CD14-positive monocyte (primary cell): ENCODE measurements at regions not wholly inside any gene's neighbourhood (a gene's known extent, or its start where the extent isn't known, plus 50 kb on each side); places are given as distances from the start of the nearest gene placed in this dataset.

Source experiments
- DNase-seq, 3 donors: peaks; one replicate each; pipeline ENCODE4 v3.0.0-alpha.2; 2011 to 2022
- H2AFZ ChIP-seq: 2 replicates; pipeline ENCODE4 v1.6.0; 2012; ENCODE audit warnings: mild to moderate bottlenecking, low read depth, low read length, inconsistent platforms; ENCODE audit not compliant: insufficient read depth, poor library complexity, severe bottlenecking
- H3K27ac ChIP-seq, 2 donors: 1 replicate in 1 of 2; 2 replicates in 1 of 2; pipeline ENCODE4 v1.5.1; 2012 to 2013; ENCODE audit warnings: low read length in 2 of 2, control low read depth in 1 of 2, inconsistent platforms in 1 of 2, low read depth in 1 of 2, mild to moderate bottlenecking in 1 of 2
- H3K27me3 ChIP-seq, 2 donors: one replicate each; pipeline versions ENCODE4 v1.6.0 to v1.6.1; 2011 to 2013; ENCODE audit warnings: low read length in 2 of 2; ENCODE audit not compliant: control insufficient read depth in 2 of 2, insufficient read depth in 2 of 2
- H3K36me3 ChIP-seq, 2 donors: replicated peaks in 1 of 2; 1 replicate in 1 of 2; 2 replicates in 1 of 2; pipeline versions ENCODE4 v1.5.1 to v1.6.1; 2012 to 2013; ENCODE audit warnings: low read length in 2 of 2, control low read depth in 1 of 2, inconsistent platforms in 1 of 2, mild to moderate bottlenecking in 1 of 2; ENCODE audit not compliant: insufficient read depth in 2 of 2, control insufficient read depth in 1 of 2
- H3K4me1 ChIP-seq, 2 donors: 1 replicate in 1 of 2; 2 replicates in 1 of 2; pipeline versions ENCODE4 v1.5.1 to v1.6.1; 2012 to 2013; ENCODE audit warnings: low read length in 2 of 2, control low read depth in 1 of 2, inconsistent platforms in 1 of 2, mild to moderate bottlenecking in 1 of 2, moderate library complexity in 1 of 2; ENCODE audit not compliant: insufficient read depth in 2 of 2, control insufficient read depth in 1 of 2
- H3K4me2 ChIP-seq: replicated peaks from 2 replicates; pipeline ENCODE3; 2012; ENCODE audit warnings: low read length, moderate library complexity, mild to moderate bottlenecking; ENCODE audit not compliant: poor library complexity, severe bottlenecking; ENCODE audit errors: extremely low read depth
- H3K4me3 ChIP-seq, 3 experiments: fragments of 200-600 bp in 1 of 3; sonication (generic) in 1 of 3; replicated peaks in 1 of 3; 1 replicate in 2 of 3; 2 replicates in 1 of 3; pipeline ENCODE4 v1.5.1; 2011 to 2013; ENCODE audit warnings: low read length in 3 of 3, mild to moderate bottlenecking in 3 of 3, control low read depth in 2 of 3, low read depth in 2 of 3, inconsistent platforms in 1 of 3, moderate library complexity in 1 of 3
- H3K79me2 ChIP-seq: 2 replicates; pipeline ENCODE4 v1.6.0; 2012; ENCODE audit warnings: mild to moderate bottlenecking, control low read depth, inconsistent platforms, low read length, moderate library complexity; ENCODE audit not compliant: insufficient read depth
- H3K9ac ChIP-seq: 2 replicates; pipeline ENCODE4 v1.6.0; 2017; ENCODE audit warnings: low read length, mild to moderate bottlenecking; ENCODE audit not compliant: insufficient read depth, poor library complexity, severe bottlenecking
- H3K9me3 ChIP-seq, 2 donors: replicated peaks in 1 of 2; 1 replicate in 1 of 2; 2 replicates in 1 of 2; pipeline versions ENCODE4 v1.5.1 to v1.6.1; 2012 to 2013; ENCODE audit warnings: low read length in 2 of 2, control low read depth in 1 of 2; ENCODE audit not compliant: control insufficient read depth in 1 of 2, insufficient read depth in 1 of 2
- H4K20me1 ChIP-seq: 2 replicates; pipeline ENCODE4 v1.6.0; 2012; ENCODE audit warnings: mild to moderate bottlenecking, low read length, control low read depth, moderate library complexity; ENCODE audit not compliant: insufficient read depth
- H3K27ac Mint-ChIP-seq, 7 donors: one replicate each; pipeline ENCODE4 v1.8.0; 2020; ENCODE audit warnings: mild to moderate bottlenecking in 7 of 7, mixed read lengths in 7 of 7, moderate library complexity in 6 of 7, inconsistent platforms in 2 of 7
- H3K27me3 Mint-ChIP-seq, 3 donors: one replicate each; pipeline ENCODE4 v1.8.0; 2021 to 2022; ENCODE audit warnings: low read depth in 3 of 3, mild to moderate bottlenecking in 3 of 3, mixed read lengths in 3 of 3, moderate library complexity in 3 of 3, inconsistent platforms in 1 of 3
- H3K36me3 Mint-ChIP-seq, 2 donors: one replicate each; pipeline ENCODE4 v1.8.0; 2020; ENCODE audit warnings: mixed read lengths in 2 of 2, inconsistent platforms in 1 of 2, mild to moderate bottlenecking in 1 of 2
- H3K4me1 Mint-ChIP-seq: one replicate; pipeline ENCODE4 v1.8.0; 2020; ENCODE audit warnings: mild to moderate bottlenecking, mixed read lengths
- H3K4me3 Mint-ChIP-seq, 2 donors: one replicate each; pipeline ENCODE4 v1.8.0; 2020; ENCODE audit warnings: mild to moderate bottlenecking in 2 of 2, mixed read lengths in 2 of 2, moderate library complexity in 1 of 2
- H3K9me3 Mint-ChIP-seq, 7 donors: one replicate each; pipeline ENCODE4 v1.8.0; 2020 to 2022; ENCODE audit warnings: mixed read lengths in 7 of 7, mild to moderate bottlenecking in 6 of 7, moderate library complexity in 6 of 7, inconsistent platforms in 2 of 7
- CTCF ChIP-seq: fragments of 200-600 bp; IDR thresholded peaks from one replicate; pipeline ENCODE4 v1.8.0; 2022; ENCODE audit warnings: antibody characterized with exemption, mild to moderate bottlenecking
- WGBS: methylation state at CpG from one replicate; pipeline ENCODE4 v1.1.5; 2013; ENCODE audit warnings: missing lambda C conversion rate; ENCODE audit not compliant: insufficient coverage; 5-methylcytosine and 5-hydroxymethylcytosine counted together
- intact Hi-C, 2 donors: fragments of 100-400 bp; cut with micrococcal nuclease; formaldehyde crosslinking; loops; one replicate each; pipeline versions ENCODE4 v1.15.0 to v1.15.1; 2023

GRCh38 chr11:29645373-29645772 is 371.5 kb downstream of the KCNA4 start:
- WGBS: no CpG with 5 or more reads among the region's 1 CpG
- Mint-ChIP-seq H3K36me3 (no peaks in the 10 kb centered on the region), H3K27ac (no peak overlapping the region), H3K9me3 (peaks cover 0 to 5% (median 0%) of the 10 kb centered on the region in 7 donors), H3K4me3 (no peak overlapping the region), H3K4me1 (no peaks in the 10 kb centered on the region), H3K27me3 (no peaks in the 10 kb centered on the region)
- Histone ChIP-seq H3K9ac (no peak overlapping the region), H2AFZ (no peak overlapping the region), H3K27ac (no peak overlapping the region), H3K27me3 (no peaks in the 10 kb centered on the region), H3K4me3 (no peak overlapping the region), H3K4me1 (no peaks in the 10 kb centered on the region), H3K79me2 (no peaks in the 10 kb centered on the region), H3K36me3 (no peaks in the 10 kb centered on the region), H4K20me1 (no peaks in the 10 kb centered on the region), H3K9me3 (no peaks in the 10 kb centered on the region), H3K4me2 (no peak overlapping the region)
- no peak for TF ChIP-seq CTCF
- no peak for DNase-seq
- intact Hi-C loops: no loop called here

GRCh38 chr11:29641201-29641600 is 375.6 kb downstream of the KCNA4 start:
- Mint-ChIP-seq H3K27me3 (no peaks in the 10 kb centered on the region), H3K9me3 (peaks cover 0 to 5% (median 2%) of the 10 kb centered on the region in 7 donors), H3K36me3 (no peaks in the 10 kb centered on the region), H3K27ac (no peak overlapping the region), H3K4me1 (no peaks in the 10 kb centered on the region), H3K4me3 (no peak overlapping the region)
- no peak overlapping the region for H2AFZ ChIP-seq
- intact Hi-C loops: no loop called here
- no peaks in the 10 kb centered on the region for H3K79me2 ChIP-seq
- H3K4me2 ChIP-seq: no peak overlapping the region
- H3K4me3 ChIP-seq: no peak overlapping the region
- no peak for TF ChIP-seq CTCF
- DNase-seq: no peak
- no peaks in the 10 kb centered on the region for H3K36me3 ChIP-seq
- H4K20me1 ChIP-seq: no peaks in the 10 kb centered on the region
- no peaks in the 10 kb centered on the region for H3K27me3 ChIP-seq
- no peaks in the 10 kb centered on the region for H3K9me3 ChIP-seq
- no peak overlapping the region for H3K9ac ChIP-seq
- H3K27ac ChIP-seq: no peak overlapping the region
- no peaks in the 10 kb centered on the region for H3K4me1 ChIP-seq
